Activated CD8-positive, alpha-beta memory T cell treated with anti-CD3 and anti-CD28 coated beads, Interleukin-2, amount 50 U/mL, for 24 hours (primary cell): ENCODE measurements at regions not wholly inside any gene's neighbourhood (a gene's known extent, or its start where the extent isn't known, plus 50 kb on each side); places are given as distances from the start of the nearest gene placed in this dataset.
"Not testable (repeated sequence)": the region's sequence is repeated elsewhere in the genome, so short reads cannot be mapped to it uniquely, and the experiment has no call there.

Experiments
- DNase-seq: peaks from one replicate; pipeline ENCODE4 v3.0.0-alpha.2; 2020; ENCODE audit errors: extremely low read depth

- DNase-seq = no peak
Observed at GRCh38 chr4:153936121-153936520, 147.2 kb upstream of the SFRP2 start.

DNA sequence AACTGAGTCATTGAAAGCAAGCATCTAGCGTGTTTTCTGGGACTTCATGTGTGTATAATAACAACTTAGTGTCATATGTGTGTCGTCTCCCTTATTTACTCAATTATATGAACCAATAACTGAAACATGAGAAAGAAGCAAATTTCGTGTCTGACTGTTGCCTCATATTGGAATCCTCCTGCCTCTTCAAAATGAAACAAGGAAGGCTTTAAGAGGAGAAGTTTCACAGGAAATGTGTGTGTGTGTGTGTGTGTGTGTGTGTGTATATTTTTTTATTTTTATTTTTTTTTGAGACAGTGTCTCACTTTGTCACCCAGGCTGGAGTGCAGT lies 145.8 kb upstream of the SFRP2 start:
- DNase-seq = no peak

GRCh38 chr4:153933915-153934687 lies 145.2 kb upstream of the SFRP2 start:
- no peak for DNase-seq

- no peak for DNase-seq
Observed at GRCh38 chr4:153931804-153932203, 142.9 kb upstream of the SFRP2 start.

DNA sequence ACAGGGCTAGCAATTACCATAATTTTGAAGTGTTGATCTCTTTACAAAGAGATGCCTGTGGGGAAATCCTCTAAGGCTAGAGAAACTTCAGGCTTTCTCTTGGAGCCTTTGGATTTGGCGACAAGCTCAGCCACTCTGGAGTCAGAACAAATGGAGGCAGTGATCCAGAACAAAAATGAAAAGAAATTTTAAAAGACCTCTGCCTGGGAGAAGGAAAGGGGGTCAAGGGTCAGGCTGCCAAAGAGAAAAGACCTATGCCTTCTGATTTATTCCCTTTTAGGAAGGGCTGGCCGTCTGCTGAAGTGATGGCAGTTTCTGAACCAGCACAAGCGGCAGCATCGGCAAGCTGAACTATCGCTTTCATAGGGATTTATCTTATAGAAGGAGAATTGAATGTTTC lies 140.8 kb upstream of the SFRP2 start:
- no peak for DNase-seq

DNA sequence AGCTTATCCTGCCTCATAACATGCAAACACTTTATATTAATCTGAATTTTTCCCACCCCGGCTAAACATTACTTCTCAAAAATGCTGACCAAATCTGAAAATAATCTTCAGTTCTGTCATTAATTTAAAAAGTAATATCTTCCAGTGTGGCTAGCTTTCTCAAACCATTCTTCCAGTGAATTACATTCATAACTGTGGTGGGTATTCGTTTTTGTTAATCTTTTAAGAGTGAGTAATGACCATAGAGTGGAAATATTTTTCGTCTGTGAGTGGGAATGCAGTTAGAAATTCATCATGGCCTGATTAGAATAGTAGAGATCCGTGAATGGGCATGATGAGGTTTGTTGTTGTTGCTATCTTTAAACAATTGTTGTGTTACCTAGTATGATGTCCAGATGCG lies 138.6 kb upstream of the SFRP2 start:
- DNase-seq = no peak

- no peak for DNase-seq
Observed at GRCh38 chr4:153922148-153922547, 133.3 kb upstream of the SFRP2 start.

DNA sequence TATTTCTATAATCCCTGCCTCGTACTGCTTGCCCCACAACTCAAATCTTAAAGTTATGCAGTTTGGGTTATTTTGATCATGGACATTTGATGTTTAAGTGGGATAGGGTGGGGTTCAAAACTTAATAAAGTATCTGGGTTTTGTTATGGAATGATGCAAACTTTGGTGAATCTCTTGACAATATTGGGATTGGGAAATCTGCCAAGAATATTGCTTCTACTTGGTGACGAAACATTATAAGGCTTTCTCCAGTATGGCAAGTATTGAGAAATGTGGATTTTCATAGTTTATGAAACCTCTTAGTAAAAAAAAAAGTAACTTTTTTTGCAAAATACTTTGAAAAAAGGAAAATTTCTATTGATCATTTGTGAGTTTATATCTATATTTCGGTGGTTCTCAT lies 130.8 kb upstream of the SFRP2 start:
- no peak for DNase-seq

DNA sequence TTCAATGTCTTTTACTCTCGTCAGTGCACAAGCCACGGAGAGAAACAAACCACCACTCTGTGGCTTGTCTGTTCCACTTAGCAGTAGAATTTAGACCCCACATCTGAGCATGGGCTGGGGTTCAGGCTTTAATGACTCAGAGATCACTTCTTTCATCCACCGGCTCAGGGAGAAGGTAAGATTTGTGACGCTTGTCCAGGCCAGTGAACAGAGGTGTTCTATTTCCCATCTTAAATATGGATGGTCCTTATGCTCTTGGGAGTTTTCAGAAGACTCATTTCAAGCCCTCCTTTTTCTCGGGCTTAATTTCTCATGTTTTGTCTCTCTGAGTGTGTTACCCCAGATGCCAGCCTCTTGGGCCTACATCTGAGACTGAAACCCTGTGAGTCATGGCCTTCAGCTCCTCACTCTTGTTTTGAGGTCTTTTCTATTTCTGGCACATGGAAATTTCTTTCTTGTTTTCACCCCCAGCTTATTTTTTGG lies 127.4 kb upstream of the SFRP2 start:
- no peak for DNase-seq

GRCh38 chr4:153912301-153912700 lies 123.4 kb upstream of the SFRP2 start:
- DNase-seq = no peak

- DNase-seq = no peak
Observed at GRCh38 chr4:153909672-153910071, 120.8 kb upstream of the SFRP2 start.

GRCh38 chr4:153906231-153906630 lies 117.3 kb upstream of the SFRP2 start:
- DNase-seq = no peak

- no peak for DNase-seq
Observed at GRCh38 chr4:153905231-153905630, 116.3 kb upstream of the SFRP2 start.

DNA sequence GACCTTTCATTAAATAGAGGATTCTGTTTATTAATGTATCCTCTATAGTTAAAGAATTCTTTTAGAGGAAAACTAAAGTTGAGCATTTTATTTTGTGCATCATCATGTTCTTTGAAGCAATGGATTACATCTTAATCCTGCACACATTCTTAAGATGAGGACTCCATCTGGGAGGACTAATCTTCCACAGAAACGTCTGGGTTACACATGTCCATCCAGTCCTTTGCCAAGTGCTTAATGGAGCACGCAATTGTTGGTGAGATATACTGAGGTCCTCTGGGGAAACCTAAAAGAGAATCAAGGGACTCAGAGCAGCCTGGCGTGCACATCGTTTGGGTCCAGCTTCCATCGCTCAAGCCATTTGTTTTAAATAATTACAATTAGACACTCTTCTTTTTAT lies 115.1 kb upstream of the SFRP2 start:
- DNase-seq = no peak

- no peak for DNase-seq
Observed at GRCh38 chr4:153901220-153901619, 112.3 kb upstream of the SFRP2 start.

- DNase-seq = no peak
Observed at GRCh38 chr4:153900426-153900825, 111.5 kb upstream of the SFRP2 start.

DNA sequence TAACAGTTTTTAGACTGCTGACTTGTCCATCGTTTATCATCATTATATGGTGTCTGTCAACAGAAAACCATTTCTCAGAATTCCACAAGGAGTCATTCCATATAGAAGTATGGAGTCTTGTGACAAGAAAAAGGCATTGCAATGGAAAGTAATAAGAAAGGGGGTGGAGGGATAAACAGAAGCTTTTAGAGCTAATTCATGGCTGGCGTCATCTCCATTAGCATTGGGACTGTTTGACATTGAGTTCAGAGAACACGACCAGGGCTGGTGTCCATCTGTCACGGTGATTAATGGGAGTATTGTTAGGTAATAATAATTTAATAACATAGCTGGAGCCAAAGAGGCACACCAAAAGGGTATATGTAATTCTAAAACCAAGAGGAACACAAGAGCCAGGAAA lies 101.9 kb upstream of the SFRP2 start:
- no peak for DNase-seq

GRCh38 chr4:153887217-153887616 lies 98.3 kb upstream of the SFRP2 start:
- DNase-seq = no peak

DNA sequence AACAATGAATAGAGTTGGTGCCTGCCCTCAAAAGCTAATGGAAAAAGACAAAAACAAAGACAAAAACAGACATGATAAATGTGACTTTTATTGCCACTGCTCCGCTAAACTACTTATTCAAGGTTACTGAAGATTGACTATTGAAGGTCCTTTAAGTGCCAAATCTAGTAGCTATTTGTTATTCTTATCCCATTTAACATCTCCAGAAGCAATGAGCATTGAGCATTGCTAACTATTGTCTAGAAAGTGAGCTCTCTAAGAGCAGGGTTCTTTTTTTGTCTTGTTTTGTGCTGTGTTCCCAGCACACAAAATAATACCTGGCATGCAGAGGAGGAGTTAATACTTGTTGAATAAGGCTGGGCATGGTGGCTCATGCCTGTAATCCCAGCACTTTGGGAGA lies 95.4 kb upstream of the SFRP2 start:
- DNase-seq = no peak

DNA sequence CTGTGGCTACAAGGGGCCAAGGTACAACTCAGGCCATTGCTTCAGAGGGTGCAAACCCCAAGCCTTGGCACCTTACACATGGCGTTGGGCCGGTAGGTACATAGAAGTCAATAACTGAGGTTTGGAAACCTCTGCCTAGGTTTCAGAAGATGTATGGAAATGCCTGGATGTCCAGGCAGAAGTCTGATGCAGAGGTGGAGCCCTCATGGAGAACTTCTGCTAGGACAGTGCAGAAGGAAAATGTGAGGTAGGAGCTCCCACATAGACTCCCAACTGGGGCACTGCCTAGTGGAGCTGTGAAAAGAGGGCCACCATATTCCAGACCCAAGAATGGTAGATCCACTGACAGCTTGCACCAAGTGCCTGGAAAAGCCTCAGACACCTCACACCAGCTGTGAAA lies 92.1 kb upstream of the SFRP2 start:
- DNase-seq = no peak

DNA sequence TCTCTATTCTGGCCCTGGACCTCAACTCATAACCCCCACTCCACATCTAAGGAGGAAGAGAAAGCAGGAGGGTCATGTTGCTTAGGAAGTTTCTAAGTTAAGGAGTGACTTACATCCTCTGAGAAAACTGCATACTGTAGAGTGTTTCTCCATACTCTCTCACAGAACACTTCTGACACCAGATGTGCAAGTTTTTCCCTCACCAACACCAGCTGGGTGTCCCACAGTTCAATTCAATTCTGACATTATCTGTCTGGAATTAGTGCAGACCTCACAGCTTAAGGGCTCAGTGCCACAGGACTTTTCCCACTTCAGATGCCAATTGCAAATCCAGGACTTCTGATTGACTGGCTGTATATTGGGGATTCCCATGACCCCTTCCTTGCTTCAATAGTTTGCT lies 89.0 kb upstream of the SFRP2 start:
- DNase-seq = no peak

DNA sequence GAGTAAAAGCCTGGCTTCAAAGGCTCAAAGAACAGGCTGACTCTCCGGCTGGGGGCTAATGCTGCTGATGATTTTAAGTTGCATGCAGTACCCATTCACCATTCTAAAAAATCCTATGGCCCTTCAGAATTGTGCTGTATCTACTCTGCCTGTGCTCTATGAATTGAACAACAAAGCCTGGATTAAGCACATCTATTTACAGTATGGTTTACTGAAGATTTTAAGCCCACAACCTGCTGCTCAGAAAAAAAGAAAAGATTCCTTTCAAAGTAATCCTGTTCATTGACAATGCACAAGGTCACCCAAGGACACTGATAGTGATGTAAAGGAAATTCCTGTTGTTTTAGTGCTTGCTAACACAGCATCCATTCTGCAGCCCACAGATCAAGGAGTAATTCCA lies 84.9 kb upstream of the SFRP2 start:
- DNase-seq = no peak

DNA sequence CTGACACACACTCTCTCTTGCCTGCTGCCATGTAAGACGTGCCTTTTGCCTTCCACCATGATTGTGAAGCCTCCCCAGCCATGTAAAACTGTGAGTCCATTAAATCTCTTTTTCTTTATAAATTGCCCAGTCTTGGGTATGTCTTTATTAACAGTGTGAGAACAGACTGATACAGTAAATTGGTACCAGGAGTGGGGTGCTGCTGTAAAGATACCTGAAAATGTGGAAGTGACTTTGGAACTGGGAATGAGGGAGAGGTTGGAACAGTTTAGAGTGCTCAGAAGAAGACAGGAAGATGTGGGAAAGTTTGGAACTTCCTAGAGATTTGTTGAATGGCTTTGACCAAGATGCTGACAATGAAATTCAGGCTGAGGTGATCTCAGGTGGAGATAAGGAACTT lies 77.9 kb upstream of the SFRP2 start:
- not testable (repeated sequence) for DNase-seq

DNA sequence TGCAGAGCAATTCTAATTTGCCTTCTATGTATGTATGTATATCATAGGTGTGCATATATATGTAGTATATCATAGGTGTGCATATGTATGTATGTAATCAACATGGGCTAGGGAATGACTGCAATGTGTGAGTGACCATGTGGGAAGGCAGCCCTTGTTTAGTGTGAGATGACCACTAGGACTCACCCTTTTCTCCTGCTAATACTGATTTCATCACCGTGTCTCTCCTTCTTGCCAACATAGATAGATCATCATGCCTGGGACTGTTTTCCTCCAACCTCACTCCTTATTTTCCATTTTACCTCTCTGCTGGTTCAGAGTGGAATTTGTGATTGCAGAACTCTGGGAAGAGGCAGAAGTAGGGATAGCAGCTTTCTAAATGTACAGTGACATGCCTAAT lies 63.6 kb upstream of the SFRP2 start:
- no peak for DNase-seq
